Islet of Langerhans (tissue), 1 donor: ENCODE measurements at regions not wholly inside any gene's neighbourhood (a gene's known extent, or its start where the extent isn't known, plus 50 kb on each side); places are given as distances from the start of the nearest gene placed in this dataset.
A peak's percentile ranks its signal among the peaks of the same experiment; 100 is the strongest.
"Not testable (repeated sequence)": the region's sequence is repeated elsewhere in the genome, so short reads cannot be mapped to it uniquely, and the experiment has no call there.

ENCODE experiments used
- FAIRE-seq: peaks from one replicate; lab custom pipeline; 2011; peaks lifted over from hg19 to GRCh38; lab: Jason Lieb, UNC

DNA sequence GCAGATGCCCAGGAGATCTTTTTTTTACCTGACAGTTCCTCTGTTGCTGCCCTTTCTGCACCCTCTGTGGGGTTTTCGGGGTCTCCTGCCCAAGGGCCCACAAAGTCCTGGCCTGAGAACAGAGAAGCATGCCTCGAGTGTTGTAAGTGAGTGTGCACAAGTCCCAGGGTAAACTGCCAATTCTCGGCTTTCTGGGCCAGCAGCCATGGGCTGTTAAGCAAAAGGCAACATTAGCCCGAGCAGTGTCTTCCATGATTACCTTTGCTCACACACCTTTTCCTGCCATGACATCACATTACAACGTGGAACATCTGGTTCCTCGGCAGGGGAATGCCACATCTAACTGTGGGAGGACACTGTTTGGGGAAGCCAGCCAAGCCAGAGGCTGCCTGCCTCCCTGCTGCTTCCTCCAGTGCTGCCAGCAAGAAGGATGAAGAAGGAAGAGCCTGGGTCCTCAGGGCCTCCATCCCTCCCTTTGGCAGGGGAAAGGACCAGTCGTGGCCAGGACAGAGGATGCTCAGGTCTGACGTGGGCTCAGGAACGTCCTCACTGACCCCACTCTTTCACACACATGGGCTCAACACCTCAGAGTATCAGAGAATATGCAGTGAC, 485.9 kb downstream of the OMA1 start:
- no peak for FAIRE-seq

DNA sequence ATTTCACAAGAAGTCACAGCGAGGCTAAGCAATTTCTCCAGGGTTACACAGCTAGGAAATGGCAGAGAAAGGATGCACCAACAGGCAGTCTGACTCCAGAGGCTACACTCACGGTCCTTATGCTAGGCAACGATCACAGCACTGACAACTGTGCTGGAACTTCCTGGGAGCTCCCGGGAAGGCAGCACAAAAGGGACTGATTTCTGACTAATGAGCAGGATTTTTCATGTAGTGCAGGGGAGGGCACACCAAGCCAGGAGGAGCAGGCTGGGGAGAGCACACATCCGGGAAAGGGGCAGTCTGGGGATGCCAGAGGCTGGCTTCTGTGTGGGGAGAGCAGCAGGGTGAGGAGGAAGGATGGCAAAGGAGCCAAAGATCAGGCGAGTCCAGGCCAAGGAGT, 486.7 kb downstream of the OMA1 start:
- no peak for FAIRE-seq

DNA sequence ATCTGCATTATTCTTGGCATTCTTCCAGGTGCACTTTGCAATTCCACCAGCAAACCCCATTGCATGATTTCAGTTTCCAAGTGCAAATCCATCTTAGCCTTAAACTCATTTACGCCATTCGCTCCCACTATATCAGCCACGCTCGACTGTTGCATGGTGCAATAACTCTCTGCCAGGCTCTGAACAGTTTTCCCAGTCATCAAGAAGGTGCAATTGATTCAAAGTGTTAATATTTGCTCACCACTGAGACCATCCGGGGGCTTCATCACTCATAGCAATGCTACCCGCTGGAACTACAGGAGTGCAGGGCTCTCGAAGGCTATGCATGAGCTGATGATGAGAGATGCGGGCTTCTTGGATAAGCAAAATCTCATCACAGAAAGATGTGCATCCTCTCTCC, 488.2 kb downstream of the OMA1 start:
- no peak for FAIRE-seq

DNA sequence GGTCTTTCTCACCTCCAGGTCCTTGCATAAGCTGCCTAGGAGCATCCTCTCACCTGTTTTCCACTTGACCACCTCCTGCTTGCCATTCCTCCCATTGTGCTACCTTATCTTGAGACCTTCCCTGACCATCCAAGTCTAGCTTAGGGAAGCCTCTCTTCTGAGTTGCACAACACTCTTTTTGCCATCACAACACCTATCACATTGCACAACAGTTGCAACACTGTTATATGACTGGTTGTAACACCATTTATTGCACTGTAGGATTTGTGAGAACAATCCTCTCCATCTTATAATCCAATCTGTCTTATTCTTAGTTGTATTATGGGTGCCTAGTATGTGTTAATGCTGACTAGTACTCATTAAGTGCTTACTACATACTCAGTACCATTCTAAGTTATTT, 488.7 kb downstream of the OMA1 start:
- no peak for FAIRE-seq

DNA sequence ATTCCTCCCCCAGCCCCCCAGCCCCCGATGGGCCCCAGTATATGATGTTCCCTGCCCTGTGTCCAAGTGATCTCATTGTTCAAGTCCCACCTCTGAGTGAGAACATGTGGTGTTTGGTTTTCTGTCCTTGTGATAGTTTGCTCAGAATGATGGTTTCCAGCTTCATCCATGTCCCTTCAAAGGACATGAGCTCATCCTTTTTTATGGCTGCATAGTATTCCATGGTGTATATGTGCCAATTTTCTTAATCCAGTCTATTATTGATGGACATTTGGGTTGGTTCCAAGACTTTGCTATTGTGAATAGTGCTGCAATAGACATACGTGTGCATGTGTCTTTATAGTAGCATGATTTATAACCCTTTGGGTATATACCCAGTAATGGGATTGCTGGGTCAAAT, 495.3 kb downstream of the OMA1 start:
- FAIRE-seq = not testable (repeated sequence)

DNA sequence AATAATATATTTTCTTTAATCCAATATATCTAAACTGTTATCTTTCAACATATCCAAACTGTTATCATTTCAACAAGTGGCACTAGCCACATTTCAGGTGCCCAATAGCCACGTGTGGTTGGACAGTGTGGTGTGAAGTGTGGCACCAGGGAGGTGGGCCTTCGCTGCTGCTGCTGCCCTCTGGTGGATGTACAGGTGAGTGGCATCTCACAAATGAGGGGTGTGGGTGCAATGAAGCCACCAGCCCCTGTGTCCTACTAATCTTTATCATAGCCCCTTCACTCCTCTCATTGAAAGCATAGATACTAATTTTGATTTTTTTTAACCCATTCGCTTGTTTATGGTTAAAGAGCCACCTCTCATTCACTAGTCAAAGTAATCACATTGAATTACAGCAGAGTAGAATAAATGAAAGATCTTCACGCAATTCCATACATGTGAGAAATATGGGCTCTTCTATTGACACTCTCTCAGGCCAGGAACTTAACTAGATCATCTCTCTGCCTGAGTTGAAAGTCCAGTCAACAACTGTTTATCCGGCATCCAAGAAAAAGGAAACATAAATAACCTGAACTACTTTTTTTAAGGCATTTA, 499.2 kb downstream of the OMA1 start:
- FAIRE-seq = peak; percentile 82

DNA sequence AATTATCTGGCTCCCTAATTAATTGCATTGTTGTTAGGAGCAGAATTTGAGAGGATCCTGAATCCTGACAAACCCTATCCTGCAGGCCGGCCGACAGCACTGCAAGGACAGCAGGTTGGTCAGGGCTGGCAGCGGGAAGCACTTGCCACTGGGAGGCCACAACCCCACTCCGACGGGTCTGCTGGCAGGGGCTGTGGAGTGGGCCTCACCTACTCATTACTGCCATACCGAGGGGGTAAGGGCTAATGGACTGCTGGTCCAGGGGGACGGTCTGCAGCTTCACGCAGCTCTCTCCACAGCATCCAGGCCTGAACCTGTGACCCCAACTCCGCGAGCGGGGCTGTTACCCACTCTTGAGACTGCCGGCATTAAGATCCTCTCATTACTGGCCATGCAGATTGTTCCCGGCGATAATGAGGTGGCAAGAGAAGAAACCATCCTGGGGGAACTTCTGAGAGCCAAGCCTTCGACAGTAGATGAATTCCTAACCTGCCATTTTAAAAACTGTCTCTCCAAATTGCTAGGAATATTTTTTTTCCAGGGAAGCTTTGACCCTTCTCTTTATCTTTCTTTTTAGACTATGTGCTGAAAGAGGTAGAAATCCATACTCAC, 501.3 kb downstream of the OMA1 start:
- FAIRE-seq = no peak

DNA sequence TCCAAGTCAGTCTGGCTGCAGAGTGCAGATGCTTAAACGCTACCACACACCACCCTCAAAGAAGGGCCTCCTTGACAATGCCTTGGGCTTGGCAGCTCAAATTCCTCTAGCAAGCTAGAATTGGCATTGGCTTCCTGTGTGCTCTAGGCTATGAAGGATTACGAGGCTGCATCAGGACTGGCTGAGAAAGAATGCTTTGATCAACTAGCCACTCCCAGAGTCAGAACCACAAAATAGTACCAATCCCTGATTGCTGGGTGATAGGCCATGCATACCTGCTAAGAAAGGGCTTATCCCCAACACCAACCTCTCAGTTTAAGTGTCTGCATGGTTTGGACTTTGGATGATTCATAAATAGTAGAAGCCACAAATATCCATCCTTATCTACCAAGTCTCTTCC, 504.9 kb downstream of the OMA1 start:
- FAIRE-seq = no peak

DNA sequence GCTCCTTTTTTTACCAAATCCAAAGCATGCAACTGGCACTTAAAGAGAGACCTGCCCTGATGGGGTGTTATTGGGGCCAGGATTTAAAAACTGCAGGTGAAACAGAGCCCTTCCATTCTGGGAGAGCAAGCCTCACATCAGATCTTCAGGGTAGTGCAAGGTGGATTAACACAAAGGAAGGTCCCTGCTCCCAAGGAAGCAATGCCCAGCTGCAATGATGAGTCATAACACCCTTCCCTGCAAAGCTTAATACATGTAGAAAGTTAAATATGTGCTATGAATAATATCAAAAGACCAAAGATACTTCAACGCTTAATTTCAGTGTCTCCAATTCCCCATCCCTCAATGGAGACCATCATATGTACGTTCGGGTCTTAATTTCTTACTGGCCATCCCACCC, 508.0 kb downstream of the OMA1 start:
- FAIRE-seq = no peak

DNA sequence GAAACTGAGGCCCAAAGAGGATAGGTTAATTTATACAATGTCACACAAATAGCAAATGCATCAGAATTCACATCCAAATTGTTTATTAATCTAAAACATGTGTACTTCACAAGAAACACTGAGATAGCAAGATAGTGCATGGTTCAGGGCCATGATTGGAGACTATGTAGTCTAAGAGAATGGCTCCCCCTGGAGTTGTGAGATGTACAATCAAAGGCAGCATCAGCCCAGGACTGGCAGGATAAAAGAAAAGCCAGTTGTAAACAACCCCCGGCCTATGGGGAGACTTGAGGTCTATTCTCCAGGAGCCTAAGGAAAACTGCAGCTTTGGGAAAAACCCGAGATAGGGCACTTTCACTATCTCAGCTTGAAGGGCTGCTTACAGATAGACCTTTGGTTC, 511.0 kb downstream of the OMA1 start:
- FAIRE-seq = no peak

DNA sequence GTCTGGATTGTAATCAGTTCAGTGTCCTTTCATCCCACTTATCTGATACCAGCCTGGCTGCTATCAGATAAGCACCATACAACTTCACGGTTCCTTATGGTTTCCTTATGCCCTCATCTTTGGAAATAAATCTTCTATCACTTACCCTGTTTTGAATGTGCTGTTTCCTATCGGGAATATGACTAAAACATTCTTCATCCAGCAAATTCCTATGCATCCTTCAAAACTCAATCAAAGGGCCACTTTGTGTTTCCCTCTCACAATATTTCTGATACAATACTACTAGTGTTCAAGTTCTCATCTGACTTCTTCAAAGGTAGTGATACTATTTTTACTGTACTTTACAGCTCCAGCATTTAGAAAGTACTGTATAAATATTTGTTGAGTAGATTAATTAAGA, 513.2 kb downstream of the OMA1 start:
- no peak for FAIRE-seq

DNA sequence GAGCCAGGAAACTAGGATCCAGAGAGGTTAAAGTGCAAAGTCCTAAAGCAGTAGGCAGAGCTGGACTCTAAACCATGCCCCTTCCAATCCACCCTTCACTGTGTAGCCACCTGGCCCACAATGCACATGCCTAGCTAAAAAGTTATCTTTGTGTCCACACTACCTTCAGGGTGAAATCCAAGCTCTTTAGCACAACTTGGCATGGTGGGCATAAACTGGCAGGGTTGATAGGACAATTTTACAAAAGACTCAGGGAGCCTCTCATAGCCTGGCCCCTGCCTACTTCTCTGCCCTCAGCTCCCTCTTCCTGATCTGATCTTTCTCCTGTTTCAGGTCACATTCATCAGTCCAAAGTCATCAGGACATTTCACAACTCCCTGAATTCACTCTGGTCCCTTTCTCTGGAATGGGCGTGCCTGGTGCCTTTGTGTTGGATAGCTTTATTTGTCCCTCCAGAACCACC, 513.9 kb downstream of the OMA1 start:
- no peak for FAIRE-seq

DNA sequence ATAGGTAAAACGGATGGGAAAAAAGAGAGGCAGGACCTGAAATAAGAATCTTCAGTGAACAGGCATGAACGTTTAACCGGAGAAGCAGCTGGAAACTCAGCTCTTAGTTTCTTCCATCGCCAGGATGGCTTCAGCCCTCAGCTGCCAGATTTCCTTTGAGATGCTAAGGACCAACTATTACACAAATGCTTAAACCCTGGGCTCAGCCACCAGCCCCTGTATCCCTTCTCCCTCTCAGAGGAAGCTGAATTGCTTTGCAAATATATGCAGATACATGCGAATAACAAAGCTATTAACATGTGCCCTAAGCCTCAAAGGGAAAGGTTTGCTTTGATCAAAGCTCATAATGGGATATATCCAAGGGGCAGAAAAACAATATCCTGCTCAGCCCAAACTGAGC, 515.1 kb downstream of the OMA1 start:
- no peak for FAIRE-seq

DNA sequence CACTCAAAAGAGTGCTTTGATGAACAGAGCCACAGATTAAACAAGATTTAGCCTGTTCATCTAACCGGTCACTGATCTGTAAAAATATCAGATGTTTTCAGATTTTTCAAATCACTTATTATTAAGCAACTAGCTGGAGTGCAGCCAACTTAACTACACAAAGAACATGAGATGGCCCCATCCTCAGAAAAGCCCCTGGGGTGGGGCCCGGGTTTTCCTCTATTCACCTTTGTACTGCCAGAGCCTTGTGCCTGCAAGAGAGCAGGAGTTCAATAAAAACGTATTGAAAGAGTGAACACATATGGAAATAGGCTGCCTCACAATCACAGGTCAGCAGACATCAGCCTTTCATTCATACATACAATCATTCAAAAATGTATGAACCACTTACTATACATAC, 516.1 kb downstream of the OMA1 start:
- no peak for FAIRE-seq

DNA sequence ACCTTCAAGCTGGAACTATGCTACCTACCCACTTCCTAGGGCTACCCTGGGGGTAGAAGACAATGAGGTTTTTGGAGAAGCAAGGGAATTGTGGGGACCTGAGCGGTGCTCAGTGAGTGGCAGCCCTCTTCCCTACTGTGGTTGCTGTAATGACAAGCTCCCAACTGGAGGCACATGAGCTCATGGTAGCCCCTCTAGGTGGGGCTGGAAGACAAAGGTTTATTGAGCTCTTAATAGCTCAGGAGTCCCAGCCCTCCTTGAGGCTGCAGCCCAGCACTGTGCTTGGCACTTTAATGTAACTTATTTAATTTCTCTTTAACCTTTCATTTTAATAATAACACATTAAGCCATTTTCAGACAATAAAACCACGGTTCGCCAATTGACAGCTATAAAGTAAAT, 528.9 kb downstream of the OMA1 start:
- no peak for FAIRE-seq

DNA sequence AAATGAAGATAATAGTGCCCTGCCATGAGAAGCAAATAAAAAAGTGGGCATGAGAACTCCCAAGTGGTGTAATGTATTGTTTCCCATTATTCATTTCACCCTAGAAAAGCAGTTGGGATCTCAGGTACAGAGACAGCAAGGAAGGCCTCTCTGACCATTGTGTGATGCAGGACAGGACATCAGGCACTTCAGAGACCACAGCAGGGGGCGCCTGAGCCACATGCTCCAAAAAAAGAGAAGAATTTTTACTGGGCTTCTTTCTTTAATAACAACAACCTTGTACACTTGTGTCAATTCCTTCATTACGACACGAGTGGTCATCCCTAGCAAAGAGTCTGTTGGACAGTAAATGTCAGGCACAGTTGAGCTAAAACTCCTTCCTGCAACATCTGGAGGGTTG, 533.3 kb downstream of the OMA1 start:
- FAIRE-seq = no peak

DNA sequence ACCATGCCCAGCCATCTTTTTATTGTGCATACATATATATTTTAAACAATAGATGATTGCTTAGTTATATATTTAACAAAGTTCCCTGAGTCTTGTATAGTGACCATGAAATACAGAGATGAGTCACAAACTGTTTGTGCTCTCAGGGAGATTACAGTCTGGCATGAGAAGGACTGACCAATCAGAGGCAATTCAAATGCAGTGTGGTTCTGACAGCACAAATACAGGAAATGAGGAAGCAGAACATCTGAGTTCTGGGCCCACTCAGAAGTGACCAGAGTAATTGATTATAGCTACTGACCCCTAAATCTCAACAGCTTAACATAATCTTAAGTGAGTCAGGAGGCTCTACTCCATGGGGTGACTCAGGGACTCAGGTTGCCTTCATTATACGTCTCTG, 534.5 kb downstream of the OMA1 start:
- FAIRE-seq = no peak

DNA sequence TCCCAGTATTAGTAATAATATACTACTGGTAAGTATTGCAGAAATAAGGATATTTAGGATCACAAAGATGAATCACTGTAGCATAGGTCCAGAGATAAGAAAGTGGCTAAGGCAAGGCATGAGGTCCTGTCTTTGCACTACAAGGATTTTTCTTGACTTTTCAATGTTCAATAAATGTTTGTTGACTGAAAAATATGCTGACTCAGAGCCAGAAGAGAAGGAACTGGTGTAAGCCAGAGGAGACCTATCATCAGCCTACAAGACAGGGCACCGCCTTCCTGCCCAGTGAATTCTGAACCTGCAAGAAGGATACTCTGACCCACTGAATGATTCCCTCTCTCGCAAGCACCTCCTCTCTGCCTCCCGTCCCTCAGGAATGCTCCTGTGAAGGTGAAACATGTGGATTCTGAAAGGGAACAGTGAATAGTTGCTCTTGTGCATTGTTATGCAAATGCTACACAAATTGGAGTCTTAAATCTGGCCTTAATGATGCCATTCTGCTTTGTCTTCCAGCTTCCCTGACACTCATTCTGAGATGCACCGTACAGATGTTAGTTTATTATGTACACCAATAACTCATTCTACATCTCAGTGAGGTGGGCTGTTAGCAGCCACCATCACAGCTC, 540.0 kb downstream of the OMA1 start:
- FAIRE-seq = no peak

DNA sequence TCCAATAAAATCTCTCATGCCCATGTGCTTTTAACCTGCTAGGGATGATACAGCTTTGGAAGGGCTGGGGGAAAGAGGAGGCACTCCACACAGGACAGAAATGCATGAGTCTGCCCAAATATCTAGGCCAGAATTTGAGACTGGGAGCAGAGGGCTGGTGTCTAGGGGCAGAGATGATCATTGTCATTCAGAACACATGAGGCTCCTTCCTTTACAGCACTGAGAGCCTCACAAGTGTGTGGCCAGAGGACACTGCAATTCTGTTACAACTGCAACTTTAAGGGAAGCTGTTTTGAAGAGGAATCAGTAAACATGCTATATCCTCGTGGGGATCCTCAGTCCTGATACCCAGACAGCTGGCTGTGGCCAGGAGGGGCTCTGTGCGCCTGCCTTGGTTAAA, 541.3 kb downstream of the OMA1 start:
- FAIRE-seq = no peak

DNA sequence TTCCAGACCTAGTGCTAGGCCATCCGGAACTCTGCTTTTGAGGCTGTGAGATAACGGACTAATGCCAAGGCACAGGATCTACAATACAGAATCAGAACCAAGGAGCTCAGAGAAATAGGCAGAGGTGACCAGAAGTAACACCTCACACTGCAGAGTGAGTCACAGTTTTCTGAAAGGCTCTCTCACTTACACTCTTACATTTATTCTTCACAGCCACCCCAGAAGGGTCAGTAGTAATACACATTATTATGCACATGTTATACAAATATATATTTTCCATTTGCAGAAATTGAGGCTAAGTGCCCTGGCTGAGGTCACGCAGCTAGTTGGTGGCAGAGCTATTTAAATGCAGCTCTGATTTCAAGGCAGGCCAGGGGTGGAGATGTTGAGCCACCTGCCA, 542.5 kb downstream of the OMA1 start:
- no peak for FAIRE-seq

DNA sequence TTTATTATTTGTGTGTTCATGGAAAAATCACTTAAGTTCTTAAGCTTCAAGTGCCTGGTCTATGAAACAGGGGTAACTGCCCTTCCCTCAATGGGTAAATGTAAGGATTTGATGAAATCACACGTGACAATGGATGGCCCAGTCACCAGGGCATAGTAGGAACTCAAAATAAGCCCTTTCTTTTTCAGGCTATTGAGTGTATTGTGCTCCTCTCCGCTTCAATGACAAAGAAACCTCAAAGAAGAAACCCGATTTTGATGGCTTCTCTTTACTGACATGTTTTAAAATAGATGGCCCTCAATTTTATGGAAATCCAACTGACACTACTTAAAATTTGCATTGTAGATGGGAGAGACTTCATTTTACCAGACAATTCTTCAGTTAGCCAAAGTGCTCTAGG, 543.5 kb downstream of the OMA1 start:
- FAIRE-seq = no peak

DNA sequence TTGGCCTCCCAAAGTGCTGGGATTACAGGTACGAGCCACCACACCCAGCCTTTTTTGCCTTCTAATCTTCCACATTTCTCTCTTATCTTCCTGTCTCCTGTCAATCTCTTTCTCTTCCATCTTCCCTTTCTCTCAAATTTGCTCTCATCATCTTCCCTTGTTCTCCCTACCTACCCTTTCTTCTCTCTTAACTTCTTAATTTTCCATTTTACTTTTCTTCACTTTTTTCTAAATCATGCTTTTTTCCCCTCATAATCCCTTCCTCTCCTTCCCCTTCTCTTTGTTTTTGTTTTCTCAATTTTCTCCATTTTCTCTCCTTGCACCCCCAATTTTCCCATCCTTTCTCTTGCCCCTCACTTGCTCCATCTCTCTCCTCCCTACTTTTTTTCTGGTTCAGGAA, 545.7 kb downstream of the OMA1 start:
- no peak for FAIRE-seq

DNA sequence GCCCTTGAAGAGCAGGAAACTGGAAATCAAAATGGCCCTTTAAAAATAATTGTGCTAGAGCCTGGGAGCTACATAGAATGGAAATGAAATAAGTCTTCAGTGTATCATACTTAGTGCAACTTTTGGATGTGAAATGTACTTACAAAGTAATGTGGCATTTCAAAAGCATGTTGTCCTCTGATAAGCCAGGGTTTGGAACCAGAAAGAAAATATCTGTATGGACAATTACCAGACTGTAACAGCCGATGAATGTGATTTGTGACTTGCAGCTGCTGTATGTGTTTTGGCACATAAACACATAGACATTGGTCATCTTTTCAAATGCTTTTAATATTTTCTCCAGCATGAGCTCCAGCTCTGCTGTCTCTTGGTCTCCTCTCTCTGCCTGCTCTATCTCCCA, 546.4 kb downstream of the OMA1 start:
- no peak for FAIRE-seq

DNA sequence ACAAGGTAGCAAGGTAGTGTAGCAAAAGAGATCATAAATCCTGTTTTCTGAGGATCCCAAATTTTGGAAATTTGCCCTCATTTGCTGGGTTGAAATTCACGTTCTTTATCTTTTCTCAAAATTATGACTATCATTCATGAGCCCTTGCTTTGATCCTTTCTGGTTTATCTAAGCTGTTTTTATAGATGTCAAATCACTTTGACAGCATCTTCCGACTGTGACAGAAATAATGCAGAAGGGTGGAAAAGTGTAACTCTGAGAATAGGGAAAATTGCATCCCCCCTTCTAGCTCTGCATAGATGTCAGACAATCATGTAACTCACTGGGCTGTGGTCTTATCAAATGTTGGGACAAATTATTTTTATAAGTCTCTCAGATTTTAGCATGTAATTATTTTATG, 550.1 kb downstream of the OMA1 start:
- FAIRE-seq = no peak
